ENCODE measurements at regions not wholly inside any gene's neighbourhood (a gene's known extent, or its start where the extent isn't known, plus 50 kb on each side); places are given as distances from the start of the nearest gene placed in this dataset.

DNA sequence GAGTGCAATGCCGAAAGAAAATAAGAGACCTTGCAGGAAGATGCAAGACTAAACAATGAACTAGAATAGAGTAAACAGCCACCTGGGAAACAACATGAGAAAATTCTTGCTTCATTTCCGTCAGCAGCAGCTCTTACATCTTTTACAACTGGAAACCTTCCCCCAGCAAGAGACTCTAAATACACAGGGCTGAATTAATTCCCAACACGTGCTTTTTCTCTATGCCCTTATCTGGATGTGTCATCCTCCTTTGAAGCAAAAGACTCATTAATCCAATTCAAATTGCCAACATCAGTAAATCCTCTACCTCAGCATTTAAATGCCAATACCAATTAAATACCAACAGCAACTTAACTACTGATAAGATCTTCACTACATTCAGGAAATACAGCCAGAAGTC lies 99.0 kb upstream of the PDE1C start:
- POLR2A ChIA-PET = no interaction called here
- Mint-ChIP-seq H3K4me3 (ENCODE audit: unreplicated experiment) (no peak overlapping the region), H3K27ac (ENCODE audit: low read depth, unreplicated experiment) (no peak overlapping the region), H3K27me3 (ENCODE audit: insufficient read depth, unreplicated experiment) (no peaks in the 10 kb centered on the region), H3K36me3 (ENCODE audit: insufficient read depth, unreplicated experiment) (no peaks in the 10 kb centered on the region), H3K4me1 (ENCODE audit: insufficient read depth, unreplicated experiment) (no peaks in the 10 kb centered on the region), H3K9me3 (ENCODE audit: unreplicated experiment) (no peaks in the 10 kb centered on the region)
- CTCF ChIA-PET = interaction anchor here (0.6 to 1.5 kb wide), 2 partner anchors 35 to 309 kb away, joined by 4 to 6 read pairs; no protein-coding TSS in a partner anchor
- BruUV-seq (replicated peaks) = no TSS peak
- intact Hi-C loops (cut with micrococcal nuclease) = no loop called here
- DNase-seq (ENCODE audit: unreplicated experiment) = no peak
- TF ChIP-seq, protein P1, sequence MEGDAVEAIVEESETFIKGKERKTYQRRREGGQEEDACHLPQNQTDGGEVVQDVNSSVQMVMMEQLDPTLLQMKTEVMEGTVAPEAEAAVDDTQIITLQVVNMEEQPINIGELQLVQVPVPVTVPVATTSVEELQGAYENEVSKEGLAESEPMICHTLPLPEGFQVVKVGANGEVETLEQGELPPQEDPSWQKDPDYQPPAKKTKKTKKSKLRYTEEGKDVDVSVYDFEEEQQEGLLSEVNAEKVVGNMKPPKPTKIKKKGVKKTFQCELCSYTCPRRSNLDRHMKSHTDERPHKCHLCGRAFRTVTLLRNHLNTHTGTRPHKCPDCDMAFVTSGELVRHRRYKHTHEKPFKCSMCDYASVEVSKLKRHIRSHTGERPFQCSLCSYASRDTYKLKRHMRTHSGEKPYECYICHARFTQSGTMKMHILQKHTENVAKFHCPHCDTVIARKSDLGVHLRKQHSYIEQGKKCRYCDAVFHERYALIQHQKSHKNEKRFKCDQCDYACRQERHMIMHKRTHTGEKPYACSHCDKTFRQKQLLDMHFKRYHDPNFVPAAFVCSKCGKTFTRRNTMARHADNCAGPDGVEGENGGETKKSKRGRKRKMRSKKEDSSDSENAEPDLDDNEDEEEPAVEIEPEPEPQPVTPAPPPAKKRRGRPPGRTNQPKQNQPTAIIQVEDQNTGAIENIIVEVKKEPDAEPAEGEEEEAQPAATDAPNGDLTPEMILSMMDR (IDR thresholded peaks at IDR 0.05; ENCODE audit: unreplicated experiment) = no peak

DNA sequence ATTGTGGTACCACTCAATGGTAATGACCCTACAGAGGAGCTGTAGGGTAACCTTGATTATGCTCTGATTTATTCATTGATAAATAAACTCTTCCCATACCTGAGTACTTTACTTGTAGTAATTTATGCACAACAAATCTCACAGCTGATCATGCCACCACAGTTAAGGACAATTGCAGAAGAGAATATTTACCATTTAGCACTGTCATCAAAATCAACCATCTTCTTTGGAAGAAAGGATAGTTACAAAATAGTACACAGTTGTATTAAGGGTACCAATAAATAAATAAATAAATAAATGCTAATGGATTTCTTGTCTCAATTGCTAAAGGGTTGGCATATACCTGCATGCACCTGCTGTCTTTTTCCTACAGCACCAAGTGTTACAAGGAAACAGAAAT lies 97.6 kb upstream of the PDE1C start:
- no peak overlapping the region for H3K4me3 Mint-ChIP-seq (ENCODE audit: unreplicated experiment)
- ChIA-PET CTCF (interaction anchor here (0.8 to 1.0 kb wide), 3 partner anchors 15 to 312 kb away, joined by 3 to 4 read pairs (median 3); no protein-coding TSS in a partner anchor), POLR2A (no interaction called here)
- H3K4me1 Mint-ChIP-seq (ENCODE audit: insufficient read depth, unreplicated experiment) = peaks cover 7% of the 10 kb centered on the region
- no peaks in the 10 kb centered on the region for H3K27me3 Mint-ChIP-seq (ENCODE audit: insufficient read depth, unreplicated experiment)
- no peaks in the 10 kb centered on the region for H3K36me3 Mint-ChIP-seq (ENCODE audit: insufficient read depth, unreplicated experiment)
- no peak overlapping the region for H3K27ac Mint-ChIP-seq (ENCODE audit: low read depth, unreplicated experiment)
- H3K9me3 Mint-ChIP-seq (ENCODE audit: unreplicated experiment) = no peaks in the 10 kb centered on the region
- intact Hi-C loops (cut with micrococcal nuclease) = no loop called here
- no TSS peak for BruUV-seq (replicated peaks)
- no peak for DNase-seq (ENCODE audit: unreplicated experiment)
- TF ChIP-seq, protein P1 (IDR thresholded peaks at IDR 0.05; ENCODE audit: unreplicated experiment) = no peak

DNA sequence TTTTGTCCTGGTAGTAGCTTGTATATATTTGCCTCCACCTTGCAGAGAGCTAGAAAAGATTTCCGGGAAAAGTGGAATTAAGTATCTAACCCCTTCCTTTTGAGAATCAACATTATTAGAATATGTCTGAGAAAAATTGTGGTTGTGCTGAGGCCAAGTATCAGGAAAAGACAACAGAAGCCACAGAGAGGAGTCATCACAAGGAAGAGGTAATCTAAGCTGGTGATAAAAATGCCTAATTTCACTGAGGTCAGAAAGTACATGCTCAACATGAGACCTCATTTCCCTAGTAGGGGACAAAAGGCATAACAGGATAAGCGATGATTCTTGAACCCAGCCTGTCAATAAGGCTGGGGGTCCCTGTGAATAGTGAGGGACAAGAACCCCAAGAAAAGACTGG lies 97.0 kb upstream of the PDE1C start:
- no peaks in the 10 kb centered on the region for H3K36me3 Mint-ChIP-seq (ENCODE audit: insufficient read depth, unreplicated experiment)
- no peak overlapping the region for H3K4me3 Mint-ChIP-seq (ENCODE audit: unreplicated experiment)
- POLR2A ChIA-PET = no interaction called here
- no peak for DNase-seq (ENCODE audit: unreplicated experiment)
- H3K27ac Mint-ChIP-seq (ENCODE audit: low read depth, unreplicated experiment) = no peak overlapping the region
- peaks cover 9% of the 10 kb centered on the region for H3K4me1 Mint-ChIP-seq (ENCODE audit: insufficient read depth, unreplicated experiment)
- TF ChIP-seq, protein P1 (IDR thresholded peaks at IDR 0.05; ENCODE audit: unreplicated experiment) = no peak
- no peaks in the 10 kb centered on the region for H3K9me3 Mint-ChIP-seq (ENCODE audit: unreplicated experiment)
- intact Hi-C loops (cut with micrococcal nuclease) = no loop called here
- BruUV-seq (replicated peaks) = no TSS peak
- H3K27me3 Mint-ChIP-seq (ENCODE audit: insufficient read depth, unreplicated experiment) = no peaks in the 10 kb centered on the region
- CTCF ChIA-PET = interaction anchor here (0.8 to 1.1 kb wide), 3 partner anchors 14 to 40 kb away, joined by 3 to 4 read pairs (median 3); no protein-coding TSS in a partner anchor

DNA sequence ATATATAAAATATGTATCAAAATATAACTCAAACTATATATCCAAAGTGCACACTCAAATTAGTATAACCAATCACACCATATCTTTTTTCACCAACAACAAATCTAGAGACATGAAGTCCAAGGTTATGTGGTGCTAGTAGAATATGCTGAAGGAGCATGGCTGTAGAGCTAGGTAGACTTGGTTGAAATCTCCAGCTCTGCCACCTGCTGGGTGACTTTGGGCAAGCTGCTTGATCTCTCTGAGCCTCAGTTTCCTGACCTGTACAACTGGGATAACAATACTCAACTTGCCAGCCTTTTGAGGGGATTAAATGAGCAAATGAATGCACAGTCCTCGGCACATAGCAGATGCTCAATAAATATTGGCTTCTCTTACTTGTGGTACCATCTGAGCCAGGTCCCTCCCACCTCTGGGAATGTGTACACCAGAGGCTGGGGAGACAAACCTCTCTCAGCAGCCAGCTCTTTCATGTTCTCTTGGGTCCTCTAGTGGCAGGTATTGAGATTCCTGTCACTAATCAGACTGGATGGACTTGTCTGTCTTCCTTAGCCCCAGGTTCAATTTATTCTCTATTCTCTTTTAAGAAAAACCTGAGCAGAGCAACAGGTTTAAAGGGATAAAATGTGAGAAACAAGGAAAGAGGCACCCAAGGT lies 94.3 kb upstream of the PDE1C start:
- no peaks in the 10 kb centered on the region for H3K27me3 Mint-ChIP-seq (ENCODE audit: insufficient read depth, unreplicated experiment)
- H3K27ac Mint-ChIP-seq (ENCODE audit: low read depth, unreplicated experiment) = no peak overlapping the region
- DNase-seq (ENCODE audit: unreplicated experiment) = peak; percentile 84
- TF ChIP-seq, protein P1 (IDR thresholded peaks at IDR 0.05; ENCODE audit: unreplicated experiment) = peak; percentile 71
- POLR2A ChIA-PET = no interaction called here
- no peak overlapping the region for H3K4me3 Mint-ChIP-seq (ENCODE audit: unreplicated experiment)
- H3K36me3 Mint-ChIP-seq (ENCODE audit: insufficient read depth, unreplicated experiment) = no peaks in the 10 kb centered on the region
- peaks cover 9% of the 10 kb centered on the region for H3K4me1 Mint-ChIP-seq (ENCODE audit: insufficient read depth, unreplicated experiment)
- intact Hi-C loops (cut with micrococcal nuclease) = loop anchor here (1.0 to 5.0 kb wide), 7 partner anchors 40 to 420 kb away; no protein-coding TSS in a partner anchor
- BruUV-seq (replicated peaks) = no TSS peak
- CTCF ChIA-PET = interaction anchor here (0.6 to 4.7 kb wide), 26 partner anchors 13 to 1297 kb away, joined by 3 to 40 read pairs (median 4); no protein-coding TSS in a partner anchor
- H3K9me3 Mint-ChIP-seq (ENCODE audit: unreplicated experiment) = no peaks in the 10 kb centered on the region

Data from MCF 10A (cell line).